Adrenal gland (tissue), 9 donors: ENCODE measurements at regions not wholly inside any gene's neighbourhood (a gene's known extent, or its start where the extent isn't known, plus 50 kb on each side); places are given as distances from the start of the nearest gene placed in this dataset.
"Not testable (repeated sequence)": the region's sequence is repeated elsewhere in the genome, so short reads cannot be mapped to it uniquely, and the experiment has no call there.

ENCODE experiments used
- DNase-seq, 7 donors: peaks; one replicate each; pipeline ENCODE4 v3.0.0-alpha.2; 2019 to 2020
- H3K27ac ChIP-seq, 5 donors: fragments of 200-600 bp; sonication (generic) in 4 of 5; 1 replicate in 3 of 5; 2 replicates in 2 of 5; pipeline versions ENCODE4 v1.5.1 to v1.8.0; 2016 to 2020; ENCODE audit warnings: mild to moderate bottlenecking in 1 of 5
- H3K27me3 ChIP-seq: fragments of 200-600 bp; 2 replicates; pipeline ENCODE4 v1.8.0; 2021
- H3K36me3 ChIP-seq, 2 donors: fragments of 200-600 bp; replicated peaks in 1 of 2; 1 replicate in 1 of 2; 2 replicates in 1 of 2; pipeline versions ENCODE4 v1.5.1 to v1.8.0; 2018 to 2022
- H3K4me1 ChIP-seq, 2 donors: fragments of 200-600 bp; replicated peaks in 1 of 2; 1 replicate in 1 of 2; 2 replicates in 1 of 2; pipeline versions ENCODE4 v1.5.1 to v1.8.0; 2018 to 2021
- H3K4me3 ChIP-seq, 4 donors: fragments of 200-600 bp; sonication (generic) in 3 of 4; one replicate each; pipeline ENCODE4 v1.5.1; 2016 to 2018
- H3K9me3 ChIP-seq, 3 donors: fragments of 200-600 bp; sonication (generic) in 1 of 3; replicated peaks in 1 of 3; 1 replicate in 2 of 3; 2 replicates in 1 of 3; pipeline versions ENCODE4 v1.5.1 to v1.8.0; 2016 to 2021
- POLR2A ChIP-seq, 2 donors: fragments of 450-650 bp; IDR thresholded peaks; one replicate each; pipeline ENCODE4 v1.6.1; 2017; ENCODE audit warnings: antibody characterized with exemption in 2 of 2, mild to moderate bottlenecking in 2 of 2, moderate library complexity in 1 of 2
- WGBS, 4 donors: extraction: QIAGEN DNeasy Blood & Tissue Kit in 2 of 4; methylation state at CpG; one replicate each; pipeline versions ENCODE4 v1.1.5 to v1.1.7; 2013 to 2017; 5-methylcytosine and 5-hydroxymethylcytosine counted together
- intact Hi-C, 2 donors: fragments of 100-400 bp; cut with DNase I; formaldehyde crosslinking; loops; one replicate each; pipeline versions ENCODE4 v1.14.1 to v1.15.0; 2022 to 2023
- TF ChIP-seq, protein P1 (sequence below), 6 experiments: fragments of 450-650 bp in 4 of 6; fragments of 200-600 bp in 2 of 6; sonication (generic) in 1 of 6; IDR thresholded peaks; 1 replicate in 5 of 6; 2 replicates in 1 of 6; pipeline versions ENCODE4 v1.5.1 to v1.8.0; 2016 to 2021; ENCODE audit warnings: antibody characterized with exemption in 6 of 6, mild to moderate bottlenecking in 2 of 6, moderate library complexity in 1 of 6
- donor health status: healthy with polysubstance abuse.
- donor health status: Bipolar disorder and iron deficiency.
- donor health status: DM: yes; HTN: yes; CAD: no.
- donor health status: DM: no; HTN: no; CAD: no.
- donor health status: DM: no; HTN: no; CAD: no.

DNA sequence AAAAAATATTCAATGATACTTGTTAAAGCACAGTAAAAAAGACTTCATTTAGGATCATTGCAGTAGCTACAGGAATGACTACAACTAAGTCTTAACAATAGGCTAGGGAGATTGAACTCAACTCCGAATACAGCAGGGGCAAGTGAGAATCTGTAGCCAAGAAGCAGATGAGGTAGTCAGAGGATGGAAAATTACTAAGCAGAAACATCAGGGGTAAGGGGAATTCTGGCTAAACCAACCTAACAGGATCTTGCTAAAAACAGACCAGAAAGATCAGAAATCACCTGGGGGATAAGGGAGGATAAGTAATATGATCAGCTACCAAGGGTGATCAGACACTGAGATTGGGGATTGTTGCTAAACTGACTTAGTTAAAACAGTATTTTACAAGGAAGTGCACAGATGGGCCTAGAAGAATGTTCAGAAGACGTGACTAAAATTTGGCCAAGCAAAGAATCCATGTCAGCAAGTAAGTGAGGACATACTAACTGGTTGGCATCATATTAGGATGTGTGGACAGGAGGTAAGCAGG is 217.5 kb downstream of the TENT5A start:
- intact Hi-C loops: no loop called here
- H3K9me3 ChIP-seq: no peaks in the 10 kb centered on the region
- no peaks in the 10 kb centered on the region for H3K36me3 ChIP-seq
- no peaks in the 10 kb centered on the region for H3K27me3 ChIP-seq
- 57 to 74% (median 69%) methylated on average over 2 of the region's 2 CpGs for WGBS, 4 donors
- DNase-seq: no peak
- TF ChIP-seq, protein P1, sequence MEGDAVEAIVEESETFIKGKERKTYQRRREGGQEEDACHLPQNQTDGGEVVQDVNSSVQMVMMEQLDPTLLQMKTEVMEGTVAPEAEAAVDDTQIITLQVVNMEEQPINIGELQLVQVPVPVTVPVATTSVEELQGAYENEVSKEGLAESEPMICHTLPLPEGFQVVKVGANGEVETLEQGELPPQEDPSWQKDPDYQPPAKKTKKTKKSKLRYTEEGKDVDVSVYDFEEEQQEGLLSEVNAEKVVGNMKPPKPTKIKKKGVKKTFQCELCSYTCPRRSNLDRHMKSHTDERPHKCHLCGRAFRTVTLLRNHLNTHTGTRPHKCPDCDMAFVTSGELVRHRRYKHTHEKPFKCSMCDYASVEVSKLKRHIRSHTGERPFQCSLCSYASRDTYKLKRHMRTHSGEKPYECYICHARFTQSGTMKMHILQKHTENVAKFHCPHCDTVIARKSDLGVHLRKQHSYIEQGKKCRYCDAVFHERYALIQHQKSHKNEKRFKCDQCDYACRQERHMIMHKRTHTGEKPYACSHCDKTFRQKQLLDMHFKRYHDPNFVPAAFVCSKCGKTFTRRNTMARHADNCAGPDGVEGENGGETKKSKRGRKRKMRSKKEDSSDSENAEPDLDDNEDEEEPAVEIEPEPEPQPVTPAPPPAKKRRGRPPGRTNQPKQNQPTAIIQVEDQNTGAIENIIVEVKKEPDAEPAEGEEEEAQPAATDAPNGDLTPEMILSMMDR (IDR thresholded peaks at IDR 0.05): no peak
- no peak for TF ChIP-seq POLR2A (IDR thresholded peaks at IDR 0.05)
- H3K4me1 ChIP-seq: no peaks in the 10 kb centered on the region
- H3K4me3 ChIP-seq: no peak overlapping the region
- no peak overlapping the region for H3K27ac ChIP-seq

DNA sequence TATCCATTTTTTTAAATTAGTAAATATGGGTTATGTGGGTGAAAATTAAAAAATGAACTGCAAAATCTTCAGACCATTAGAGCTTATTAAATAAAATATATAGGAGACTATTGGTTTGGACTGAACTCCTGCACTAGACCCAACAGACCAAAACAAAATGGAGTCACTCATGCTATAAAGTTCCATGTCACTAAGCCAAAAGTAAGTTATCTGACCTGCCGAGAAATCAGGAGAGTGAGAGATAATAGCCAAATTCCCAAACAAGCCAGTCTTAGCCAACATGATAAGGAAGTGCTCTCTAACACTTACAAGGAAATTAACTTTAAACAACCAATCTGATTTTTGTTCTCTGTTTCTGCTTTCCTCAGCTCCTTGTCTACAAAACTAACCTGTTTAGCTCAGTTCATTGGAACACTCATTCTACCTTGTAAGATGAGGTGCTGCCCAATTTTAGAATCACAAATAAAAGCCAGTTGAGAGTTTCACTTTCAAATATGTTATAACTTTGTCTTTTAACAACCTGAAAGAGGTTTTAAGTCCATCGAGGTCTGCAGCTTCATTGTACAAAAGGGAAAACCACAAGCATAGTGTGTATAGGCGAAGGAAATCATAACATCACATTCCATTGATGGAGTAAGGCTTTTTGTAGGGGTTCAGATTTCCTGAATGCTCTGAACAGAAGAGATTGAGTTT is 220.5 kb downstream of the TENT5A start:
- H3K4me3 ChIP-seq: no peak overlapping the region
- TF ChIP-seq, protein P1 (IDR thresholded peaks at IDR 0.05): no peak
- no peak for TF ChIP-seq POLR2A (IDR thresholded peaks at IDR 0.05)
- no peaks in the 10 kb centered on the region for H3K36me3 ChIP-seq
- WGBS, 4 donors: 68 to 83% (median 73%) methylated on average over 3 of the region's 3 CpGs
- no peak for DNase-seq
- no peak overlapping the region for H3K27ac ChIP-seq
- intact Hi-C loops: no loop called here
- H3K4me1 ChIP-seq: no peaks in the 10 kb centered on the region
- H3K9me3 ChIP-seq: no peaks in the 10 kb centered on the region
- H3K27me3 ChIP-seq: no peaks in the 10 kb centered on the region

DNA sequence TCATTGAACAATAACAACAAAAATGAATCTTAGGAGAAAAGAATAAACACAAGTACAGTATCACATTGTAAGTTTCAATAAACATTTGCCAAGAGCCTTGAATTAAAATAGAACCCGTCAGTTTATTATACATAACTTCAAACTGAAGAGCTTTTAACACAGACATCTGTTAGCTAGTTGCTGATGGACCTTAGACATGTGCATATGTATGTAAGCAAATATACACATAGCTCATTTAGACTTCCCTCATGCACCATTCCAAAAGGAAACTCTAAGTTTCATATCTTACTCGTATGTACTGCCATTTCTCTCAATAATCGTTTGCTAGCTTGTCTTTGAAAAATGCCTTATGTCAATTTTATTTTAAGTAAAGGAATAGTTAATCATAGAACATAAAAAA is 235.0 kb downstream of the TENT5A start:
- Histone ChIP-seq H3K27ac (no peak overlapping the region), H3K36me3 (no peaks in the 10 kb centered on the region), H3K4me3 (no peak overlapping the region), H3K27me3 (no peaks in the 10 kb centered on the region), H3K9me3 (no peaks in the 10 kb centered on the region), H3K4me1 (no peaks in the 10 kb centered on the region)
- DNase-seq: no peak
- intact Hi-C loops: no loop called here
- TF ChIP-seq POLR2A (IDR thresholded peaks at IDR 0.05): no peak
- TF ChIP-seq, protein P1 (IDR thresholded peaks at IDR 0.05): no peak
- 57 to 78% (median 70%) methylated on average over 3 of the region's 3 CpGs for WGBS, 4 donors

DNA sequence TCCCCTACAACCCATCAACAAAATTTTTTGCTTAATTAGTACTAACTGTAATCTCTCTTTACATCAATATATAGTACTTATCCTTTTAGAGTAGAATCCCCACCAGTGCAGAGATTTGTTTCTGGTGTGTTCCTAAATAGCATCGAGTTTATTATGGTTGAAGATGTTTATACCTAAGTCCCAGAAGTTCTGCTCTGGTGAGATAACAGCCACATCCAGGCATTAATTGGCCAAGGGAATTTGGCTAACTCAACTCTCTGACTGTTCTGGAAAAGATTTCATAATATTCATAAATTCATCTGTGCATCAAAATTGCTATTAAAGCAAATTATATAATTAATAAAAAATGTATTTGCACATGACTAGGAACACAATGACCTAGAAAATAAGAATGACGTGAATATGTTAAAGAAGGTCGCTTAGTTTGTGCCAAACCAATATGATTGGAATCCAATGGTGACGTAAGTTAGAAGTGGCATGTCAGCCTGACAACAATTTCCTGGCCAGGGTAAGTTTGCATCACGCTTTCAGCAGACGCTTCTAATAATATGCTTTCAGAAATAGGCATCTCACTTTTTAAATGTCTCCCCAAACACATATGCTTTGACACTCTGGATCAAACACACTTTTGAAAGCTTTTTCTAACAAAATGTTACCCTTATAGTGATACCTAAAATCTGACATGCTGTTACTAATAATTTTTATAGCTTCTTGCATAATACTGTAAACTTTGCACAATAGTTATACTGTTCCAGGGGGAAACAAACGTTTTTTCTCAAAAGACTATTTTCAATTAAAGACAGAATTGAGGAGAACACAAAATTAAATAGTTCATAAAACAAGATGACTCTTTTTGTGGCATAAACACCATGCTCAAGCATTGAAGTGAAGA is 236.7 kb downstream of the TENT5A start:
- intact Hi-C loops: no loop called here
- Histone ChIP-seq H3K27ac (no peak overlapping the region), H3K27me3 (no peaks in the 10 kb centered on the region), H3K4me3 (no peak overlapping the region), H3K4me1 (no peaks in the 10 kb centered on the region), H3K36me3 (no peaks in the 10 kb centered on the region), H3K9me3 (no peaks in the 10 kb centered on the region)
- WGBS, 4 donors: 56 to 71% (median 66%) methylated on average over 7 of the region's 7 CpGs
- no peak for DNase-seq
- no peak for TF ChIP-seq POLR2A (IDR thresholded peaks at IDR 0.05)
- TF ChIP-seq, protein P1 (IDR thresholded peaks at IDR 0.05): no peak

DNA sequence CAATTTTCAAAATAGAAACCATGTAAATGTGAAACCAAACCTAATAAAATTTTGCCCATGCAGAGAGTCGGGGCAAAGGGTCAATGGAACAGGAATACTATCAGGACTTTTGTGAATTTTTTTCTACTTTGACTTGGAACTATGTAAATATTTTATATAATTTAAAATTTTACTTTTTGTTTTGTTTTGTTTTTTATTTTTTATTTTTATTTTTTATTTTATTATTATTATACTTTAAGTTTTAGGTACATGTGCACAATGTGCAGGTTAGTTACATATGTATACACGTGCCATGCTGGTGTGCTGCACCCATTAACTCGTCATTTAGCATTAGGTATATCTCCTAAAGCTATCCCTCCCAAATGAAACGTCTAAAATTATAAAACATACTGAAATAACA is 238.3 kb downstream of the TENT5A start:
- H3K9me3 ChIP-seq, H3K27me3 ChIP-seq, H3K4me1 ChIP-seq, H3K36me3 ChIP-seq, DNase-seq, H3K4me3 ChIP-seq, intact Hi-C loops, H3K27ac ChIP-seq: not testable (repeated sequence)
- WGBS, 4 donors: 79 to 84% (median 80%) methylated on average over 4 of the region's 4 CpGs
